ENCODE measurements at regions not wholly inside any gene's neighbourhood (a gene's known extent, or its start where the extent isn't known, plus 50 kb on each side); places are given as distances from the start of the nearest gene placed in this dataset.

DNA sequence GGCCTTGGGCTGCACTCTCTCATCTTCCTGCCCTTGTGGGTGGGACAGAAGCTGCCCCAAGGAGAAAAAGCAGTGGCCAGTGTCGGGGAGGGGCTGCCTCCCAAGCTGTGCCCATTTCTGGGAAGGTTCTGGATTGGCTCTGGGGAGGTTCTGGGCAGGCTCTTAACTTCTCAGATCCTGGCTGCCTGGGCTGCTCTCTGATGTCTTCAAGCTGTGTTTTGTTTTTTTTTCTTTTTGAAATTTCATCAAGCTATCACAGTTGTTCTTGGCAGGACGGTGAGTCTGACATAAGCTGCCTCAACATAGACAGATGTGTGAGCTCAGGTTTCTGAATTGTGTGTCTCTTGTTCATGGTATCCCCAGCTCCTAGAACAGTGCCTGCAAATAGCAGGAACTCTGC is 1032.0 kb downstream of the BRD1 start:
- H3K36me3 Mint-ChIP-seq, result no peaks in the 10 kb centered on the region
- H3K4me3 Mint-ChIP-seq, result no peak overlapping the region
- DNase-seq, result no peak
- no peaks in the 10 kb centered on the region for H3K27me3 ChIP-seq (ENCODE audit: control insufficient read depth, insufficient read depth, low read length)
- H3K27ac ChIP-seq (ENCODE audit: low read length), result no peak overlapping the region
- H3K36me3 ChIP-seq (ENCODE audit: control insufficient read depth, insufficient read depth, low read length), result no peaks in the 10 kb centered on the region
- H3K27ac Mint-ChIP-seq, result no peak overlapping the region
- no peaks in the 10 kb centered on the region for H3K9me3 ChIP-seq (ENCODE audit: control insufficient read depth, insufficient read depth, low read length)
- H3K9me3 Mint-ChIP-seq, result no peaks in the 10 kb centered on the region
- peaks cover 7 to 8% of the 10 kb centered on the region in 2 donors for H3K27me3 Mint-ChIP-seq (ENCODE audit: low read depth in 2 of 2)
- TF ChIP-seq, protein P1, sequence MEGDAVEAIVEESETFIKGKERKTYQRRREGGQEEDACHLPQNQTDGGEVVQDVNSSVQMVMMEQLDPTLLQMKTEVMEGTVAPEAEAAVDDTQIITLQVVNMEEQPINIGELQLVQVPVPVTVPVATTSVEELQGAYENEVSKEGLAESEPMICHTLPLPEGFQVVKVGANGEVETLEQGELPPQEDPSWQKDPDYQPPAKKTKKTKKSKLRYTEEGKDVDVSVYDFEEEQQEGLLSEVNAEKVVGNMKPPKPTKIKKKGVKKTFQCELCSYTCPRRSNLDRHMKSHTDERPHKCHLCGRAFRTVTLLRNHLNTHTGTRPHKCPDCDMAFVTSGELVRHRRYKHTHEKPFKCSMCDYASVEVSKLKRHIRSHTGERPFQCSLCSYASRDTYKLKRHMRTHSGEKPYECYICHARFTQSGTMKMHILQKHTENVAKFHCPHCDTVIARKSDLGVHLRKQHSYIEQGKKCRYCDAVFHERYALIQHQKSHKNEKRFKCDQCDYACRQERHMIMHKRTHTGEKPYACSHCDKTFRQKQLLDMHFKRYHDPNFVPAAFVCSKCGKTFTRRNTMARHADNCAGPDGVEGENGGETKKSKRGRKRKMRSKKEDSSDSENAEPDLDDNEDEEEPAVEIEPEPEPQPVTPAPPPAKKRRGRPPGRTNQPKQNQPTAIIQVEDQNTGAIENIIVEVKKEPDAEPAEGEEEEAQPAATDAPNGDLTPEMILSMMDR (IDR thresholded peaks at IDR 0.05), result no peak
- 45% methylated on average over 2 of the region's 2 CpGs for WGBS (ENCODE audit: insufficient coverage)
- H3K4me1 Mint-ChIP-seq, result no peaks in the 10 kb centered on the region
- H3K4me3 ChIP-seq (ENCODE audit: low read length), result no peak overlapping the region
- intact Hi-C loops (cut with micrococcal nuclease), result no loop called here
- no peaks in the 10 kb centered on the region for H3K4me1 ChIP-seq (ENCODE audit: control insufficient read depth, insufficient read depth, low read length)
- ATAC-seq, result no peak

DNA sequence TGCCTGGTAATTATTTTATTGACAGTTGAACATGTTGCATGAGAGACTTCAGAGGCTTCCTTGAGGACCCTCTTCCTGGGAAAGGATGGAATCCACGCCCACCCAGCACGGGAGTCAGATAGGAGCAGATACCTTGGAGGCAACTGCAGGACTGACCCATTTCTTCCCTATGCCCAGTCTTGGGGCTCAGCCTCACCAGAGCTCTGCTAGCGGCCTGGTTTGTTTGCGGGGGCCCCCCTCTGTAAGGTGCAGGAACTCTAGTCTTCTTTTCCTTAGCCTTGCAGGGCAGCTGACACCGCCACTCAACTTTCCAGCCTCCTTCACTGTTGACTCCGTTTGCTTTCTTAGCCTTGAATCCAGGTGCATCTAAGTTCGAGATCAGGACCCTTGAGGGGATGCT is 1032.8 kb downstream of the BRD1 start:
- DNase-seq (no peak), ATAC-seq (no peak)
- no peak overlapping the region for H3K27ac Mint-ChIP-seq
- Histone ChIP-seq H3K4me1 (ENCODE audit: control insufficient read depth, insufficient read depth, low read length) (no peaks in the 10 kb centered on the region), H3K27ac (ENCODE audit: low read length) (no peak overlapping the region), H3K27me3 (ENCODE audit: control insufficient read depth, insufficient read depth, low read length) (no peaks in the 10 kb centered on the region), H3K36me3 (ENCODE audit: control insufficient read depth, insufficient read depth, low read length) (no peaks in the 10 kb centered on the region), H3K9me3 (ENCODE audit: control insufficient read depth, insufficient read depth, low read length) (no peaks in the 10 kb centered on the region), H3K4me3 (ENCODE audit: low read length) (no peak overlapping the region)
- no peaks in the 10 kb centered on the region for H3K4me1 Mint-ChIP-seq
- H3K4me3 Mint-ChIP-seq, result no peak overlapping the region
- no peaks in the 10 kb centered on the region for H3K36me3 Mint-ChIP-seq
- WGBS (ENCODE audit: insufficient coverage), result 94% methylated on average over 6 of the region's 7 CpGs
- peaks cover 7 to 12% of the 10 kb centered on the region in 2 donors for H3K27me3 Mint-ChIP-seq (ENCODE audit: low read depth in 2 of 2)
- no peaks in the 10 kb centered on the region for H3K9me3 Mint-ChIP-seq
- TF ChIP-seq, protein P1 (IDR thresholded peaks at IDR 0.05), result no peak
- intact Hi-C loops (cut with micrococcal nuclease), result no loop called here

DNA sequence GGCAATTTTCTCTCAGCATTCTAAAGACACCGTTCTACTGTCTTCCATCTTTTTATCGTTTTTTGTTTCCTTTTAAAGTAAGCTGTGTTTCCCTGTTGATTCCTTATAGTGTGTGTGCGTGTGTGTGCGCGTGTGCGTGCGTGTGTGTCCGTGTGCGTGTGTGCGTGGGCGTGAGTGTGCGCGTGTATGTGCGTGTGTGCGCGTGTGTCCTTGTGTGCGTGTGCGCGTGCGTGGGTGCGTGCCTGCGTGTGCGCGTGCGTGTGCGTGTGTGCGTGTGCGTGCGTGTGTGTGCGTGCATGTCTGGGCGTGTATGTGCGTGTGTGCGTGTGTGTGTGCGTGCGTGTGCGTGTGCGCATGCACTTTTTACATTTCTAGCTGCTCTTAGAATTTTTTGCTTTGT is 1033.7 kb downstream of the BRD1 start:
- Mint-ChIP-seq H3K4me3 (no peak overlapping the region), H3K27me3 (ENCODE audit: low read depth in 2 of 2) (peaks cover 7 to 12% of the 10 kb centered on the region in 2 donors), H3K36me3 (no peaks in the 10 kb centered on the region), H3K9me3 (no peaks in the 10 kb centered on the region), H3K4me1 (no peaks in the 10 kb centered on the region), H3K27ac (no peak overlapping the region)
- H3K9me3 ChIP-seq (ENCODE audit: control insufficient read depth, insufficient read depth, low read length), result no peaks in the 10 kb centered on the region
- no peak for DNase-seq
- intact Hi-C loops (cut with micrococcal nuclease), result no loop called here
- H3K36me3 ChIP-seq (ENCODE audit: control insufficient read depth, insufficient read depth, low read length), result no peaks in the 10 kb centered on the region
- TF ChIP-seq, protein P1 (IDR thresholded peaks at IDR 0.05), result no peak
- H3K4me3 ChIP-seq (ENCODE audit: low read length), result no peak overlapping the region
- WGBS (ENCODE audit: insufficient coverage), result 85% methylated on average over 34 of the region's 37 CpGs
- no peaks in the 10 kb centered on the region for H3K4me1 ChIP-seq (ENCODE audit: control insufficient read depth, insufficient read depth, low read length)
- no peak overlapping the region for H3K27ac ChIP-seq (ENCODE audit: low read length)
- no peak for ATAC-seq
- H3K27me3 ChIP-seq (ENCODE audit: control insufficient read depth, insufficient read depth, low read length), result no peaks in the 10 kb centered on the region

DNA sequence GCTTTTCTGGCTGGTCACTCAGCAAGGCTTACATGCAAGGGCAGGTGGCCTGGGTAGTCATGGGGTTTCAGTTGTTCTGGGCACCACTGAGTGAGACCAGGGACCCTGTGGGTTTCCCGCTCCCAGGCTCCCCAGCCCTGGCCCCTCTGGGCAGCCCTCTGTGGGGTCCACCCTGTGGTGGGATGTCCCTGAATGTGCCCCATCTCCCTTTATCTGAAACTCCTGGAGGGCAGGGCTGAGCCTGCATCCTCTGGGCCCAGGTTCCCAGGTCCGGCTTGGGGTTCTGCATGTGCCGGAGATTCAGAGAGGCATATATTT is 1041.0 kb downstream of the BRD1 start:
- H3K27ac Mint-ChIP-seq, result no peak overlapping the region
- H3K4me3 ChIP-seq (ENCODE audit: low read length), result no peak overlapping the region
- no peaks in the 10 kb centered on the region for H3K27me3 ChIP-seq (ENCODE audit: control insufficient read depth, insufficient read depth, low read length)
- ATAC-seq (no peak), DNase-seq (no peak)
- no peaks in the 10 kb centered on the region for H3K9me3 ChIP-seq (ENCODE audit: control insufficient read depth, insufficient read depth, low read length)
- H3K4me1 Mint-ChIP-seq, result no peaks in the 10 kb centered on the region
- intact Hi-C loops (cut with micrococcal nuclease), result no loop called here
- H3K4me3 Mint-ChIP-seq, result no peak overlapping the region
- peaks cover 0 to 6% of the 10 kb centered on the region in 2 donors for H3K27me3 Mint-ChIP-seq (ENCODE audit: low read depth in 2 of 2)
- 98% methylated on average over 3 of the region's 3 CpGs for WGBS (ENCODE audit: insufficient coverage)
- TF ChIP-seq, protein P1 (IDR thresholded peaks at IDR 0.05), result no peak
- no peak overlapping the region for H3K27ac ChIP-seq (ENCODE audit: low read length)
- no peaks in the 10 kb centered on the region for H3K4me1 ChIP-seq (ENCODE audit: control insufficient read depth, insufficient read depth, low read length)
- H3K9me3 Mint-ChIP-seq, result no peaks in the 10 kb centered on the region
- no peaks in the 10 kb centered on the region for H3K36me3 Mint-ChIP-seq
- no peaks in the 10 kb centered on the region for H3K36me3 ChIP-seq (ENCODE audit: control insufficient read depth, insufficient read depth, low read length)
